Activated B cell treated with CpG ODN at 0.5 μM for 24 hours (primary cell): ENCODE measurements at regions not wholly inside any gene's neighbourhood (a gene's known extent, or its start where the extent isn't known, plus 50 kb on each side); places are given as distances from the start of the nearest gene placed in this dataset.

Experiments
- ATAC-seq: fragments of 200-7000 bp; cut with Tn5 transposase; one replicate; pipeline ENCODE4 v1.10.0; 2021; ENCODE audit warnings: low read depth, mild to moderate bottlenecking, moderate library complexity
- CTCF ChIA-PET: fragments of 350-600 bp; sonication (Branson Sonifier 250); formaldehyde crosslinking; loops from one replicate; lab custom pipeline; 2021; ENCODE audit warnings: antibody characterized with exemption; lab: Charles Lee
- POLR2A ChIA-PET: fragments of 350-600 bp; sonication (Branson Sonifier 250); formaldehyde crosslinking; loops from one replicate; lab custom pipeline; 2021; ENCODE audit warnings: antibody characterized with exemption; lab: Charles Lee
- DNase-seq: peaks from one replicate; pipeline ENCODE4 v3.0.0; 2022
- H3K27ac Mint-ChIP-seq: one replicate; pipeline ENCODE4 v1.8.0; 2020; ENCODE audit warnings: mixed read lengths
- H3K27me3 Mint-ChIP-seq: one replicate; pipeline ENCODE4 v1.8.0; 2021; ENCODE audit warnings: mixed read lengths
- H3K36me3 Mint-ChIP-seq: one replicate; pipeline ENCODE4 v1.8.0; 2021; ENCODE audit warnings: low read depth, mixed read lengths
- H3K4me1 Mint-ChIP-seq: one replicate; pipeline ENCODE4 v1.8.0; 2021; ENCODE audit warnings: mixed read lengths
- H3K4me3 Mint-ChIP-seq: one replicate; pipeline ENCODE4 v1.8.0; 2020; ENCODE audit warnings: mild to moderate bottlenecking, mixed read lengths
- H3K9me3 Mint-ChIP-seq: one replicate; pipeline ENCODE4 v1.8.0; 2020; ENCODE audit warnings: mixed read lengths
- CTCF ChIP-seq: fragments of 200-600 bp; IDR thresholded peaks from one replicate; pipeline ENCODE4 v1.8.0; 2022; ENCODE audit warnings: antibody characterized with exemption, mild to moderate bottlenecking
- intact Hi-C: fragments of 100-400 bp; cut with micrococcal nuclease; formaldehyde crosslinking; loops from one replicate; pipeline ENCODE4 v1.15.1; 2024

DNA sequence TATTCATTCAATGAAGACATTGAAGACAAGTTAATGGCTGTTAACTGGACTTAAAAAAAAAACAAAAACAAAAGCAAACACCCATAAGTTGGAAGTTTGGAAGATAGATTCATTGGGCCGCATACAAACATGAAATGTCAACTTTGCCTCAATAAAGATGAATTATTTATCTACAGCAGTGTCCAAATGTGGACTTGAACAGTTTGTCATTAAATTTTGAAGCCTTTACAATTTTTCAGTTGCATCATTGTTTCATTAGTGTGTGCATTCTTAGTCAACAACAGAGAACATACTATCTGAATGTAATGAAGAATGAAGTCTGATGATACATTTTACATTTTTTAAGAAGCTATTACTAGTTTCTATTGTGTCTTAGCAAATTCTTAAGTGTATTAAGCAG, 152.1 kb downstream of the SLIT2 start:
- Mint-ChIP-seq H3K4me3 (no peak overlapping the region), H3K36me3 (no peaks in the 10 kb centered on the region), H3K9me3 (no peaks in the 10 kb centered on the region), H3K27ac (no peak overlapping the region), H3K27me3 (no peaks in the 10 kb centered on the region), H3K4me1 (no peaks in the 10 kb centered on the region)
- intact Hi-C loops, result no loop called here
- DNase-seq (no peak), ATAC-seq (no peak)
- ChIA-PET CTCF (no interaction called here), POLR2A (no interaction called here)
- TF ChIP-seq CTCF, result no peak

- TF ChIP-seq CTCF, result no peak
- no peaks in the 10 kb centered on the region for H3K27me3 Mint-ChIP-seq
- ChIA-PET CTCF (no interaction called here), POLR2A (no interaction called here)
- no peaks in the 10 kb centered on the region for H3K36me3 Mint-ChIP-seq
- no peaks in the 10 kb centered on the region for H3K9me3 Mint-ChIP-seq
- DNase-seq, result no peak
- no peaks in the 10 kb centered on the region for H3K4me1 Mint-ChIP-seq
- no peak for ATAC-seq
- H3K4me3 Mint-ChIP-seq, result no peak overlapping the region
- H3K27ac Mint-ChIP-seq, result no peak overlapping the region
- intact Hi-C loops, result no loop called here
Measured at GRCh38 chr4:20408611-20409010, 156.9 kb downstream of the SLIT2 start.

DNA sequence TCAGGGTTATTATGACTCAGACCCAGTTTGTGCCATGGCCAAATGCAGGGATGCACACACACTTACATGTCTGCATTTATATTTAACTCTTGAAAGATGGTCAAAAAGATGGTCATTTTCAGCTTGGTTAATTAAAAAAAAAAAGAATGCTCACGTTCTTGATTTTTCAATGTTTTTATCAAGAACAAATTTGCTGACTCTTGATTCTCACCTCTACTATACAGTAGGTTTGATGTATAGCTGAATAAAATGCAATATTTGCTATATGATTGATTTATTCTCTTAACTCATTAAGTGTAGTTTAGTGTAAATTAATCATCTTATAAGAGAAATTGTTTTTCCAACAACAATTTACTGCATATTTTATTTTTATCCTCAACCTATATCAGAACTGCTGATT, 160.4 kb downstream of the SLIT2 start:
- CTCF ChIA-PET, result interaction anchor here (1.5 kb wide), 1 partner anchor 17 kb away, joined by 3 read pairs; no protein-coding TSS in a partner anchor
- no peak overlapping the region for H3K4me3 Mint-ChIP-seq
- H3K27ac Mint-ChIP-seq, result no peak overlapping the region
- intact Hi-C loops, result no loop called here
- ATAC-seq, result no peak
- POLR2A ChIA-PET, result no interaction called here
- H3K36me3 Mint-ChIP-seq, result no peaks in the 10 kb centered on the region
- no peaks in the 10 kb centered on the region for H3K9me3 Mint-ChIP-seq
- no peak for TF ChIP-seq CTCF
- no peak for DNase-seq
- H3K27me3 Mint-ChIP-seq, result no peaks in the 10 kb centered on the region
- H3K4me1 Mint-ChIP-seq, result no peaks in the 10 kb centered on the region

- DNase-seq, result no peak
- CTCF ChIA-PET, result interaction anchor here (1.3 kb wide), 1 partner anchor 269 kb away, joined by 4 read pairs; no protein-coding TSS in a partner anchor
- H3K27me3 Mint-ChIP-seq, result no peaks in the 10 kb centered on the region
- intact Hi-C loops, result loop anchor here (5.0 kb wide), 2 partner anchors 286 to 1351 kb away; partner anchors contain the start of gene PACRGL
- no peaks in the 10 kb centered on the region for H3K36me3 Mint-ChIP-seq
- POLR2A ChIA-PET, result interaction anchor here (0.7 kb wide), 1 partner anchor 29 kb away, joined by 8 read pairs; no protein-coding TSS in a partner anchor
- H3K4me1 Mint-ChIP-seq, result peaks cover 5% of the 10 kb centered on the region
- no peak overlapping the region for H3K4me3 Mint-ChIP-seq
- ATAC-seq, result no peak
- no peak overlapping the region for H3K27ac Mint-ChIP-seq
- no peak for TF ChIP-seq CTCF
- H3K9me3 Mint-ChIP-seq, result no peaks in the 10 kb centered on the region
Measured at GRCh38 chr4:20416800-20417199, 165.1 kb downstream of the SLIT2 start.

DNA sequence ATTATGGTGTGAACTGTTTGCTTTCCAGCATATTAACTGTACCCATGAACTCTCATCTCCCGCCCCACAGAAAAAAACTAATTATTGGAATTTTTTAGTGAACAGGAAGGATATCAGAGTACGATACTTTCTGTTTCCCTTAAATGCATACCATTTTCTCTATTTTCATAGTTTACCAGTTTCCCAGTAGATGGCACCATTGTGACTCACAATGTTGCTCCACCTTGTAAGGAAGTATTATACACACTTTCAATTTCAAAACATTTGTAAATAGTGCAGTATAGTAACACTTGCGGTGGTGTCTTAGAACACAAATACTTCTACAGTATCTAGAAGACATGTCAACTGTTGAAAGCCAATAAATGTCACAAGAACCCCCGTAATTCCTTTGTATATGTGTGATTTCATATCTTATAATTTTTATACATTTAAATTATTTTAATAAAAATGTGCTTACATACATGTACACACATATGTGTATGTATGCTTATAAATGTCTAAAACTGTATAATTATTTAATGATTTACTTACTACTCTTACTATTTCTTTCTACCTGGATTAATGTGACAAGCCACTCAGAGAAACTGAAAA, 167.3 kb downstream of the SLIT2 start:
- CTCF ChIA-PET, result no interaction called here
- Mint-ChIP-seq H3K9me3 (no peaks in the 10 kb centered on the region), H3K36me3 (no peaks in the 10 kb centered on the region), H3K27ac (no peak overlapping the region), H3K4me1 (peaks cover 5% of the 10 kb centered on the region), H3K4me3 (peak overlapping the region; percentile 44), H3K27me3 (no peaks in the 10 kb centered on the region)
- DNase-seq (no peak), ATAC-seq (peak; percentile 52)
- no peak for TF ChIP-seq CTCF
- POLR2A ChIA-PET, result no interaction called here
- intact Hi-C loops, result loop anchor here (1.0 to 5.0 kb wide), 3 partner anchors 266 to 1348 kb away; partner anchors contain the start of gene PACRGL
